ENCODE measurements at regions not wholly inside any gene's neighbourhood (a gene's known extent, or its start where the extent isn't known, plus 50 kb on each side); places are given as distances from the start of the nearest gene placed in this dataset.

DNA sequence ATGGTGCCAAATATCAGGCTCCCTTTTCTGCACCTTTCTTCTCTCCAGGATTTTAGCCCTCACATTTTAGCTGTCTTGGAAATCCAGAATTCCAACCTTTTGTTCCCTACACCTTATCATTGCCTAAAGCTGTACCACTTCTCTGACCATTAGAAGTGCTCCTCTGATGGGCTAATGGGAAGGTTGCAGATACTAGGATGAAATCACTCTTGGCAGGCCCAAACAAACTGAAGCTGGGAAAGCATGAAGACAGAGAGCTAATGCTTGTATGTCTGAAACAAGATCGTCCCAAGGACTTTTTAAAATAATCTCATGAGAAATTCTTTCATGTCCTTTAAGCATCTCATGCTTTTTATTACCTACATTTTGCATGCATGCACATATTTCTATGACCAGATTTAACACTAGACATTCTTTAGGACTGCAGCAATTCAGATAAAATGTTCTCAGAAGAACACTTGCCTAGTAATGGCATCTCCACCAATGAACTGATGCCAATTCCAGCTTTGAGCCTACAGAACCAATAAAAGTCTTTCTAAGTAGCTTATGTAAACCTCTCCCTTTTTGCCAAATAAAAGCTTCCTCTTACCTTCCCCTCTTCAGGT, 98.4 kb upstream of the OSR1 start:
- H3K9me3 ChIP-seq: peaks cover 14% of the 10 kb centered on the region
- ATAC-seq: no peak
- H3K36me3 ChIP-seq (ENCODE audit: insufficient read depth in 1 of 2, low read depth in 1 of 2): no peaks in the 10 kb centered on the region
- no peak for DNase-seq
- no peaks in the 10 kb centered on the region for H3K27me3 ChIP-seq (ENCODE audit: insufficient read depth in 3 of 3, low read length in 2 of 3)
- no peak overlapping the region for H3K27ac ChIP-seq
- 19 to 22% (median 21%) methylated on average over 1 of the region's 1 CpG for WGBS, 3 donors
- no peak overlapping the region for H3K4me3 ChIP-seq
- TF ChIP-seq, protein P1, sequence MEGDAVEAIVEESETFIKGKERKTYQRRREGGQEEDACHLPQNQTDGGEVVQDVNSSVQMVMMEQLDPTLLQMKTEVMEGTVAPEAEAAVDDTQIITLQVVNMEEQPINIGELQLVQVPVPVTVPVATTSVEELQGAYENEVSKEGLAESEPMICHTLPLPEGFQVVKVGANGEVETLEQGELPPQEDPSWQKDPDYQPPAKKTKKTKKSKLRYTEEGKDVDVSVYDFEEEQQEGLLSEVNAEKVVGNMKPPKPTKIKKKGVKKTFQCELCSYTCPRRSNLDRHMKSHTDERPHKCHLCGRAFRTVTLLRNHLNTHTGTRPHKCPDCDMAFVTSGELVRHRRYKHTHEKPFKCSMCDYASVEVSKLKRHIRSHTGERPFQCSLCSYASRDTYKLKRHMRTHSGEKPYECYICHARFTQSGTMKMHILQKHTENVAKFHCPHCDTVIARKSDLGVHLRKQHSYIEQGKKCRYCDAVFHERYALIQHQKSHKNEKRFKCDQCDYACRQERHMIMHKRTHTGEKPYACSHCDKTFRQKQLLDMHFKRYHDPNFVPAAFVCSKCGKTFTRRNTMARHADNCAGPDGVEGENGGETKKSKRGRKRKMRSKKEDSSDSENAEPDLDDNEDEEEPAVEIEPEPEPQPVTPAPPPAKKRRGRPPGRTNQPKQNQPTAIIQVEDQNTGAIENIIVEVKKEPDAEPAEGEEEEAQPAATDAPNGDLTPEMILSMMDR (IDR thresholded peaks at IDR 0.05): no peak
- intact Hi-C loops (cut with DNase I): no loop called here
- peaks cover 13% of the 10 kb centered on the region for H3K4me1 ChIP-seq

DNA sequence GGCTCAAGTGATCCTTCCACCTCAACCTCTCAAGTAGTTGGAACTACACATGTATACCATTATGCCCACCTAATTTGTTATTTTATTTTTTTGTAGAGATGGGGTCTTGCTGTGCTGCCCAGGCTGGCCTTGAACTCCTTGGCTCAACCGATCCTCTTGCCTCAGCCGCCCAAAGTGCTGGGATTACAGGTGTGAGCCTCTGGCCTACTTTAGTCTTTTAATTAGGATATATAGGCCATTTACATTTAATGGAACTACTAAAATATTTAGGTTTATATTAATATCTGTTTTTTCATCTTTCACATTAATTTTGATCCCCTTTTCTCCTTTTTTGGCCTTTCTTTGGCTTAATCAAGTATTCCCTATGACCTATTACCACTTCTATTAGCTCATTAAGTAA, 95.7 kb upstream of the OSR1 start:
- no peak for ATAC-seq

DNA sequence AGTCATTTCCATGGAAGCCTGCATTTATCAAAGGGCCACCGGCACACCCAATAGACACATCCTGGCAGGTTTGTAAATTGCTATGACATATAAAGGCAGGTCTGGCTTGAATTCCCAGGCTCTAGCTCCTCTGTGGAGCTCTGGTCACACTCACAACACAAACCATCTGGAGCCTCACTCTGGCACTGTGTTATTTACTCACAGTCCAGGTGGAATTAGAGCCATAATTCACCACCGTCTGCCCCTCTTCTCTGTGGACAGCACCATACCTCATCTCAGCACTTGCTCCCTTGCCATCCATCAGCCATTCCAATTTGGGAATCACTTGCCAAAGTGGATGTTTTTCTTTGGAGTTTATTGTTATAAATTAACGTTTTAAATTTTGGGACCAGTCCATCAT, 84.3 kb upstream of the OSR1 start:
- WGBS, 3 donors: 67 to 73% (median 70%) methylated on average over 3 of the region's 3 CpGs
- no peak for ATAC-seq

More for the DNA sequence above, 95.7 kb upstream of the OSR1 start:
- H3K4me3 ChIP-seq: no peak overlapping the region
- no peak overlapping the region for H3K27ac ChIP-seq
- DNase-seq: no peak
- no peaks in the 10 kb centered on the region for H3K27me3 ChIP-seq (ENCODE audit: insufficient read depth in 3 of 3, low read length in 2 of 3)
- TF ChIP-seq, protein P1 (IDR thresholded peaks at IDR 0.05): no peak
- peaks cover 12% of the 10 kb centered on the region for H3K4me1 ChIP-seq
- no peaks in the 10 kb centered on the region for H3K36me3 ChIP-seq (ENCODE audit: insufficient read depth in 1 of 2, low read depth in 1 of 2)
- 92 to 98% (median 93%) methylated on average over 2 of the region's 2 CpGs for WGBS, 3 donors
- intact Hi-C loops (cut with DNase I): no loop called here
- peaks cover 14% of the 10 kb centered on the region for H3K9me3 ChIP-seq

DNA sequence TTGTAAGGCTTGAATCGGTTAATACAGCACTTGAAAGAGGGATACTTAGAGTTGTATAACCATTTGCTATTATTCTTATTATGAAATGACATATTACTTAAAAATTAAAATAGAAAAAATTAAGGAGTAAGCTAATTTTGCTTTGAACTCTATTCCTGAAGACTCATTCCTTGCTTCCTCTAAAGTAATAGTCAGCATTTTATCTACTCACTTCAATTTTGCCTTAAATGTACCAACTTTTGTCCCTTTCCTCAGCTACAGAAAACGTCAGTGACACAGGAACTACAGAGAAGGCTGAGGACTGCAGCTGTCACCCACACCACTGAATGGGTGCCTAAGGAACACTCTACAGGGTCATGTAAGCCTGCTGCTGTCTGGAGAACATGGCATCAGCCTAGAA, 80.7 kb upstream of the OSR1 start:
- intact Hi-C loops (cut with DNase I): no loop called here
- no peaks in the 10 kb centered on the region for H3K36me3 ChIP-seq (ENCODE audit: insufficient read depth in 1 of 2, low read depth in 1 of 2)
- DNase-seq (no peak), ATAC-seq (no peak)
- no peak overlapping the region for H3K27ac ChIP-seq
- no peaks in the 10 kb centered on the region for H3K9me3 ChIP-seq
- TF ChIP-seq, protein P1 (IDR thresholded peaks at IDR 0.05): no peak
- 69 to 71% (median 71%) methylated on average over 2 of the region's 2 CpGs for WGBS, 3 donors
- no peaks in the 10 kb centered on the region for H3K27me3 ChIP-seq (ENCODE audit: insufficient read depth in 3 of 3, low read length in 2 of 3)
- H3K4me3 ChIP-seq: no peak overlapping the region
- H3K4me1 ChIP-seq: no peaks in the 10 kb centered on the region

More for the DNA sequence above, 84.3 kb upstream of the OSR1 start:
- Histone ChIP-seq H3K4me1 (no peaks in the 10 kb centered on the region), H3K9me3 (no peaks in the 10 kb centered on the region), H3K36me3 (ENCODE audit: insufficient read depth in 1 of 2, low read depth in 1 of 2) (no peaks in the 10 kb centered on the region), H3K27me3 (ENCODE audit: insufficient read depth in 3 of 3, low read length in 2 of 3) (peaks cover 0 to 1% (median 0%) of the 10 kb centered on the region in 3 donors), H3K4me3 (no peak overlapping the region), H3K27ac (no peak overlapping the region)
- DNase-seq: no peak
- TF ChIP-seq, protein P1 (IDR thresholded peaks at IDR 0.05): no peak
- intact Hi-C loops (cut with DNase I): no loop called here

DNA sequence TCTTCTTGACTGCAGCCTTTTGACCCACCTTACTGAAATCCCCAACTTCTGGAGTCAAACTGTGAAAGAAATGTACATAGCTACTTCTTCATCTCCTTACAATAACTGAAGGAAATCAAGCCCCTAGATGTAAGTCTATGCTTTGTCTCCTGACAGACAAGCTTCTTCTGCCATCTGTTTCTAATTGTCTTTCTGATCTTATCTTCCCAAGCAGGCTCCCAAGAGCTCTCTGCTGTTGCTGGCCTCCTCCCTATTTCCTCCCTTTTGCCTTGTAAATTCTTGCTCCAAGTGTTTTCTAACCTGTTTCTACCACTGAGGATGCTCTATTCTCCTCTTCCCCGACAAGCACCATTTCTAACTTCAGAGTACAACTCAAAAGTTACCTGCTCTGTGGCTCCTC, 77.4 kb upstream of the OSR1 start:
- Histone ChIP-seq H3K4me1 (no peaks in the 10 kb centered on the region), H3K27ac (no peak overlapping the region), H3K27me3 (ENCODE audit: insufficient read depth in 3 of 3, low read length in 2 of 3) (no peaks in the 10 kb centered on the region), H3K36me3 (ENCODE audit: insufficient read depth in 1 of 2, low read depth in 1 of 2) (no peaks in the 10 kb centered on the region), H3K9me3 (no peaks in the 10 kb centered on the region), H3K4me3 (no peak overlapping the region)
- DNase-seq: no peak
- TF ChIP-seq, protein P1 (IDR thresholded peaks at IDR 0.05): no peak
- ATAC-seq: no peak
- 0% methylated on average over 1 of the region's 1 CpG for WGBS, 3 donors
- intact Hi-C loops (cut with DNase I): no loop called here
